ENCODE measurements at regions not wholly inside any gene's neighbourhood (a gene's known extent, or its start where the extent isn't known, plus 50 kb on each side); places are given as distances from the start of the nearest gene placed in this dataset.

GRCh38 chr16:49097964-49098363, 183.7 kb downstream of the CBLN1 start:
- TF ChIP-seq POLR2A (IDR thresholded peaks at IDR 0.05; ENCODE audit: low read depth, low read length) (no peak), POLR2AphosphoS5 (IDR thresholded peaks at IDR 0.05; ENCODE audit: low read depth, low read length) (no peak)

Data from GM12892 (cell line).